HG02610 (cell line): ENCODE measurements at regions not wholly inside any gene's neighbourhood (a gene's known extent, or its start where the extent isn't known, plus 50 kb on each side); places are given as distances from the start of the nearest gene placed in this dataset.

ENCODE experiments used
- ATAC-seq: cut with Tn5 transposase; IDR thresholded peaks from one replicate; pipeline ENCODE4 v1.9.1; 2021; ENCODE audit warnings: mild to moderate bottlenecking, moderate library complexity; ENCODE audit not compliant: unreplicated experiment

DNA sequence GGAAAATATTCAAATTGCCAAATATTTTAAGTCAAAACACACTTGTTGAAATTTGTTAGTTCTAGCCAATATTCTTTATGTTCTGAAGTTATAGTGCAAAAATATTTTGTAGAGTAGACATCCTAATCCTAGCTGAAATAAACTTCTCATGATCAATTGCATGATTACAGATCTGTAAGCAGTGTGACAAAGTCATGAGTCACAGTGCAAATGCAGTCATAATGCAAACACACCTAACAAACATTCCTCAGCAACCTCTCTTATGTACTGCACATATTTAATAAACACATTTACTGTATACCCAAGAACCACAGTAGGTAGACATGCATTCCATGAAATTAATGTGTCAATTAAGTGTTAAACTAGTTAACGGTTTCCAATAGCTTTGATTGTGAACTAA, 1857.4 kb downstream of the NCAM2 start:
- ATAC-seq, result no peak

- ATAC-seq, result no peak
Measured at GRCh38 chr21:22871692-22872091, 1873.5 kb downstream of the NCAM2 start.

DNA sequence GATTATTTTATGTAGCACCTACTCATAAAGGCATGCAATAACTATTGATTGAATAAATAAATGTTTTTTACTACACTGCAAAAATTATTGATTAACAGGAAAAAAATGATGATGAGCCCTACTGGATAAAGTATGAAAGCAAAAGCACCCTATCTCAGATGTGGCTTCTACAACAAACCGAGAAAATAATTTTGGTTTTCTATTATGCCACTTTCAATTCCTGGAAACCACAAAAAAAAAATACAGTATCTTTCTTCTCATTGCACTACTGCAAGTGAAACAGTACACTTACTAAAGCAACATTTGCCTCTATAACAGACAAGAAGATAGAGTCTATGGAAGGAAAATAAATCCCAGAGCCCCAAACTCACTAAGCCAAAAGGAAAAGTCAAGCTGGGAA, 1882.4 kb downstream of the NCAM2 start:
- no peak for ATAC-seq

DNA sequence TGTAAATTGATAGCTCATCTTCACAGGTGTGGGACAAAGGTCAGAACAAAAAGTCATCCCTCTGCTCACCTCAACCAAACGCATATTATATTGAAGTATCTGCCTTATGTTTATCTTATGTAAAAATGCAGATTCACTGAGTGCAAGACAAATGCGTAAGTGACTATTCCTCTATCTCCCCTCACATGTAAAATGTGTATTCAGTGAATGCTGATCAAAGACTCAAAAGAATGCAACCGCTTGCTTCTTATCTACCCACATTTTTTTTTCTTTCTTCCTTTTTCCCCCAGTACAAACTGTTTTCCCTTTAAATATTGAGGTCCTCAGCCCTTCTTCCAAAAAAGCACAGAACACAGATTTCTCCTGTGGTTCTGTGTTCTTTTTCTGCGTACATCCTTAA, 1882.9 kb downstream of the NCAM2 start:
- no peak for ATAC-seq

GRCh38 chr21:22885079-22885478, 1886.9 kb downstream of the NCAM2 start:
- no peak for ATAC-seq

DNA sequence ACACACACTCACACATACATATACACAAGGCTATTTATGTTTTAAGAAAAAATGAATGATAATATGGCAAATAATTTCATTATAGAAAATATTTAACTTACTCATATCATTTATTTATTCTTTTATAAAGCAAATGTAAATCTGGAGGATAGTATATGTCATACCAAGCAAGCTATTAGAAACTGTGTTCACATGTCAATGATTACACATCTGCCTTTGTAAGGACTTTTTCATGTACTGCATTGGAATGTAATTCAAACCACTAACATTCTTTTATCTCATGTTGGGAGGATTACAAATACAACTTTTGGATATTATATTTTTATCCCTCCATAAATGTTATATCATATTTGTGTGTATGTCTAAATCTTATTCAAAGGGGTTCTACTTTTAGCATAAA, 1887.4 kb downstream of the NCAM2 start:
- no peak for ATAC-seq

DNA sequence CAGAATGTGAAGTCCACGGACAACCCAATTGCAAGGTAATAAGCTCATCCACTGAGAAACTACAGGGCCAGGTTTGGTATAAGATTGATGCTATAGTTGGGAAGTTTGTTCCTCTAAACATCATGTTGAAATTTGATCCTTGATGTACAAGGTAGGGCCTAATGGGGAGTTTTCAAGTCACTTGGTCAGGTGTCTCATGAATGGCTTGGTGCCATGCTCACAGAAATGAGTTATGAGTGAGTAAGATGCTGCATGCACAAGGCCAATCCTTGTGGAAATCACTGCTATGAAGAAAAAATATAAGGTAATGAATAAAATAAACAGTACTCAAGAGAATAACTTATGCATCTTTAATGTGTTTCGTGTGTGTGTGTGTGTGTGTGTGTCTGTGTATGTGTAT, 1891.2 kb downstream of the NCAM2 start:
- ATAC-seq, result no peak

DNA sequence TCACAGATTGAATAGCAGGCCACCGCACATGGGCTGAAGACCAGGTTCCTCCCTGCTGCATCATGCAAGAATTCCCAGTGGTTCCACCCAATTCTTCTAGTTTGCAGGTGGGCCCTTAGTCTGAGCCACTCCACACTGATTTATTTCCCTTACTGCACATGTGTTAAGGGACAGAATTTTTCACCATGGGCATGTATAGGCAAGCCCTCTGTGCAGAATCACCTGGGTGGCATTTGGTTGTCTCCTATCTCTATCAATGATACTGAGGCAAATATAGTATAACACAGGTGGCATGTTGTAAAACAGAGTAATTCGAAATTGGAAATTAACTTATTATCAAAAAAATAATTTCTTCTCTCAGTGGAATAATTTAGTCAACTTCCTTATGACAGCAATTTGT, 1892.4 kb downstream of the NCAM2 start:
- no peak for ATAC-seq

DNA sequence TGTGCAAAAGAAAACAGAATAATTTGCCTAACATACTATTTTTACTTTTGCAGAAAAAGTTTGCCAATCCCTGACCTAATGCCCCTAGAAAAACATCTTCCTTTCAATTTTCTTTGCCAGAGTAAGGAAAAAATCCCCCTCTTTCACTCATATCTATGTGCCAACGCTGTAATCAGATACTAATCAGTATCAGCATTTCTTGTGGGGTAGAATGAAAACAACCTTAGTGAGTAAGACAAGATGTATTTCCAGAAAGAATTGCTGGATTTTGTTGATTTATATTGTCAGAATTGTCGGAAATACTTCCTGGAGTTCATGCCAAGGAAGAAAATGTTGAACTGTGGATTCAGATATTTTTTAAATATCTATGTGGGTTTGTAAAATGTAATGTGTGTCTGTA, 1893.8 kb downstream of the NCAM2 start:
- no peak for ATAC-seq

- ATAC-seq, result no peak
Measured at GRCh38 chr21:22892740-22893139, 1894.5 kb downstream of the NCAM2 start.

DNA sequence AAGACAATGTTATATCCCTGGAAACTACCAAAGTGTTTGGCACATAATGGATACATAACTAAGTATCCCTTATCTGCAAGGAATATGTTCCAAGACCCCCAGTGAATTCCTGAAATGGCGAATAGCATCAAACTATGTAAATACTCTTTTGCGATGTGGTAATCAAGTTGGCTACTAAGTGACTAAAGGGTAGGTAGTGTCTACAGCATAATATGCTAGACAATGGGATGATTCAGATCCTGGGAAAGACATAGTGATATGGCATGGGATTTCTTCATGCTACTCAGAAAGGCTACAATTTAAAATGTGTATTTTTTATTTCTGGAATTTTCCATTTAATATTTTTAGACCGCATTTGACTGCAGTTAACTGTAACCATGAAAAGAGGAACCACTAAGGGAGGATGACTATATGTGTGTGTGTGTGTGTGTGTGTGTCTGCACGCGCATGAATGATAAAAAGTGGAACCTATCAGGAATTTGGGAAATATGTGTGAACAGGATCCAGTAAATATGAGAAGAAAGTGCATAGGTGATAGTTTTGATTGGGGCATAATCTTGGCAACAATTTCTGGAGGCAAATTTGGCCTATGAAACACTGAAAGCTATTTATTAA, 1899.9 kb downstream of the NCAM2 start:
- ATAC-seq, result no peak

GRCh38 chr21:22900490-22900889, 1902.3 kb downstream of the NCAM2 start:
- no peak for ATAC-seq

DNA sequence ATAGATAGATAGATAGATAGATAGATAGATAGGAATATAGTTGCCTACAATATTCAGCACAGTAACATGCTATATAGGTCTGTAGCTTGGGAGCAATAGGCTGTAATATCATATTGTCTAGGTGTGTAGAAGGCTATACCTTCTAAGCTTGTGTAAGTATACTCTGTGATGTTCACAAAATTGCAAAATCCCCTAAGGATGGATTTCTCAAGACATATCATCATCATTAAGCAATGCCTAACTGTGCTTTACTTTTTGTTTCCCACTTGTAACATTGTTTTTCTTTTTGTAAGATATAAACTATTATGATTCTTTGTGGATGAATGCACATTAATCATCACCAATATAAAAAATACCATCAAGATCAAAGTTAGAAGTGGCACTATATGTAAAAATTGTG, 1905.6 kb downstream of the NCAM2 start:
- no peak for ATAC-seq

DNA sequence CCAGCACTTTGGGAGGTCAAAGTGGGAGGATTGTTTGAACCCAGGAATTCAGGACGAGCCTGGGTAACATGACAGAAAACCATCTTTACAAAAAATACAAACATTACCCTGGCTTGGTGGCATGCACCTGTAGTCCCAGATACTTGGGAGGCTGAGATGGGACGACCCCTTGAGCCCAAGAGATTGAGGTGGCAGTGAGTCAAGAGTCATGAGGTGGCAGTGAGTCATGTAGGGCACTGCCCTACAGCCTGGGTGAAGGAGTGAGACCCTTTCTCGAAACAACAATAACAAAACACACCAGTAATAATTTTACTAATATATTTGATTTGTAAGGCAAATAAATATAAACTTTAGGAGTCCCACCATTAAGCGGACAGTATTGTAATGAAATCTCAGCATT, 1906.2 kb downstream of the NCAM2 start:
- no peak for ATAC-seq

GRCh38 chr21:22925032-22925431, 1926.8 kb downstream of the NCAM2 start:
- no peak for ATAC-seq

DNA sequence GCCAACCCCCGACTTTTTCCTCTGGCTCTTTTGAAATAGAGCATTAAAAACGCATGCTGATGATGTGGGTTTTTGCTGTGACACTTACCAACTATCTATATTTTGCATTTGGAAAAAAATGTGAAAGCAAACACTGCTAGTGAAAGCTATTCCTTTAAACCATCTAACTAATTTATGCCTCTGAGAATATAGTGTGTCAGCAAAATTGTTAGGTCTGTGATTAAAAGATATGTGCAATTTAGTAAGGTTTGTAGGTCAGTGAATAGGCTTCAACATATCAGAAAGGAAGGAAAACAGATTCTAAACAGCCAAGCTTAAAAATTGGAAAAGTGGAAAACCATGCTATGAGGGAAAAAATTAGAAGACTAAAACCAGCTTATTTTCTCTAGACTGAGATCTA, 1929.3 kb downstream of the NCAM2 start:
- ATAC-seq, result no peak

GRCh38 chr21:22941779-22942490, 1943.7 kb downstream of the NCAM2 start:
- no peak for ATAC-seq

DNA sequence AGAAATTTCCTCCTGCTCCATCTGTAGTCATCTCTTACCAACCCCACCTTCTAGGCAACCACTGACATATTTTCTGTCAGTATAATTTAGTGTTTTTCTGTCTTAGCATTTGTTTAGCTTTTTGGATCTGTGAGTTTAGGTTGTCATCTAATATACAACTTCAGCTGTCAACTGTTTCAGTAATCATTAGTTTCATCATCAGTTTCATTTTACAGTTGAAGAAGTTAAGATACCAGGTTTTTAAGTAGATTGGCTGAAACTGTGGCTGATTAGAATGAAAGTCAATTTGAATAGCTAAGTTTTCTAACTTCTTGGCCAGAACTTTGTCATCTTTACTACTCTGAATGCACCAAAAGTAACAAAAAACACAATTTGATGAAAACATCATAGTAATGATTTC, 1957.3 kb downstream of the NCAM2 start:
- ATAC-seq, result no peak

DNA sequence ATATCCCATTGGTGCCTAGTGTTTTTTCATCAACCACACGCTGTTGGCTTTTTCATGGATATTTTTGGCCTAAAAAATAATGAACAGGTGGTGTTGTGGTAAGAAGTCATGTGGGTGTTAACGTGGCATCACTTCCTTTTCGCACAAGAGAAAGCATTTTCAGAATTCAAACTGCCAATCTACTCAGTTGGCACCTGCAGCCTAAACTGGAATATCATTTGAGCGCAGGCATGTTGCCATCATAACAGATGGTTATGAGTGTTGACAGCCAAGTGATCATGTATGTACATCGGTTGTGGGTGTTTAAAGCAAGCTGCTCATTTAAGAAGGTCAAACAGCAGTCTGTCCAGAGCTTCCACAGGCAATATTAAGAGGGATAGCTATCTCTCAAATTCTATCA, 1963.0 kb downstream of the NCAM2 start:
- ATAC-seq, result no peak

DNA sequence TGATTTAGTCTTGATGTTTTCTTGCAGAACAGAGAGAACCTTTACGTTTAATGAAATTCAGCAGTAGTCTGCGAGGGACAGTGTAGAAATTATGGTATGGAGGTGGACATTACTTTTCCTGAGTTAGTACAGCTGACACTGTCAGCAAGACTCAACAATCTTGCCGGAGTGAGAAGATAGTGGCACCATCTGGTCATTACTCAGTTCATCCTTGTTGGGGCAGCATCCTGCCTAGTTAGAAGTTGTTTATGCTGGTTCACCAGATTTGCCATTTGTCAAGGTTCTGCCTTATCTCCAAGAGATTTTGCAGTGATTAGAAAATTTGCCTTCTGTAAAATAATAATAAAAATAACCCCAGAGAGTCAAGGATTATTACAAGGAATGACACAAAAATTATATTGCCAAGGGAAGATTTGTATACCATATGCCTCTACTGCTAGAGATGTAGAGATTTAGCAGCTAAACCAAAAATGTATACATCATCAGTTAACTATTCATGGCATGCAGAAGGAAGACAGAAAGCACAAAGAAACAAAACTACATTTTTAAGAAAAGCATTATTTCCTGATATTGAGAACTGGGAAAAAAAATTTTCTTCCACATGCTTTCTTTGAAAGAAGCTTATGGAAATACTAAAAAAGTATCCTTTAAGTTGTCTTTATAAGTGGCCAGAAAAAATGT, 1967.4 kb downstream of the NCAM2 start:
- ATAC-seq, result no peak

DNA sequence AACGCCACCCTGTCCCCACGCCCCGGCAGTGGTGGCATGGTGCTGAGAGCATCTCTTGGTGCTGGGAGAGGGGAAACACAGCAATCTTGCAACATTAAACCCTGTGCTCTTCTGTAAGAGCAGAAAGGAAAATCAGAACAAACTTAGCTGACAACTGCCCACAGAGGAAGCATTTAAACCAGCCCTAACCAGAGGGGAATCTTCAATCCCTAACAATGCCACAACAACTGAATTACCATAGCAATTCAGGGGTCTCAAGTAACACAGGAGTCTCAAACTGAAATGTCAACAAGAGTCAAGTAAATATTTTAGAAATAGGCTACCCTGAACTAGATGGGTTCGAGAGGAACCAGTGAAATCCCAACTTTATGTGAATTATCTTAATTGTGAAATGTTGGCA, 1983.6 kb downstream of the NCAM2 start:
- no peak for ATAC-seq

DNA sequence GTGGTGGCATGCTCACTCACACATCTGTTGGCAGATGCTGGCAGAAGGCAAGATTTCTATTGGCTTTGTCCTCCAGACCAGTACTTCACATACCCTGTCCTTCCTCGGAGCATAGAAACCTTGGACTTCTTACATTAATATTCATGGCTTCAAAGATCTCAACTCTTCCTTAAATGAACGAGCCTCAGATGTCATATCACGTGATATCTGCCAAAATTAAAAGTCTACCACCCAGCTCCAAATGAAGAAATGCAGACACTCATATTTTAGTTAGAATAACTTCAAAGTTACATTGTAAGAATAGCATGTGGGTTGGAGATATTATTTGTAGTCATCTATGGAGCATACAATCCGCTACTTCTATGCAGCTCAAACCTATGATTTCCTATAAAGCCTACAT, 1994.9 kb downstream of the NCAM2 start:
- no peak for ATAC-seq
